22Rv1 (cell line): ENCODE measurements at regions not wholly inside any gene's neighbourhood (a gene's known extent, or its start where the extent isn't known, plus 50 kb on each side); places are given as distances from the start of the nearest gene placed in this dataset.

ENCODE experiments used
- CTCF ChIP-seq: fragments of 450-650 bp; IDR thresholded peaks from 2 replicates; pipeline ENCODE4 v1.5.1; 2017; ENCODE audit warnings: mild to moderate bottlenecking
- ZFX ChIP-seq: fragments of 450-650 bp; IDR thresholded peaks from 2 replicates; pipeline ENCODE4 v1.6.1; 2017; ENCODE audit warnings: antibody characterized with exemption, borderline replicate concordance

GRCh38 chr2:150883613-150883895 is 378.1 kb downstream of the RBM43 start:
- TF ChIP-seq CTCF, result no peak
- TF ChIP-seq ZFX, result no peak
